PC-9 (cell line): ENCODE measurements at regions not wholly inside any gene's neighbourhood (a gene's known extent, or its start where the extent isn't known, plus 50 kb on each side); places are given as distances from the start of the nearest gene placed in this dataset.

ENCODE experiments used
- BruUV-seq: library from RNA; stranded (reverse); fragments of 400-500 nt; replicated peaks from 2 replicates; lab custom pipeline; 2021; lab: Mats Ljungman, UMichigan
- CTCF ChIA-PET: fragments of 300-600 bp; sonication (Branson Sonifier 250); formaldehyde crosslinking; loops from one replicate; lab custom pipeline; 2022; ENCODE audit warnings: antibody characterized with exemption; lab: Charles Lee
- POLR2A ChIA-PET: fragments of 300-600 bp; sonication (Branson Sonifier 250); formaldehyde crosslinking; loops from one replicate; lab custom pipeline; 2022; ENCODE audit warnings: antibody characterized with exemption; ENCODE audit not compliant: unreplicated experiment; lab: Charles Lee
- DNase-seq, 2 experiments: peaks; one replicate each; pipeline versions ENCODE4 v3.0.0 to v3.0.0-alpha.2; 2015 to 2022; ENCODE audit warnings: mixed read lengths in 1 of 2
- H2AFZ ChIP-seq: fragments of 200-600 bp; sonication (generic); 2 replicates; pipeline ENCODE4 v1.8.1; 2017; ENCODE audit warnings: antibody characterized with exemption
- H3F3A ChIP-seq: fragments of 200-600 bp; sonication (generic); 2 replicates; pipeline ENCODE4 v1.8.1; 2017; ENCODE audit warnings: antibody characterized with exemption, mild to moderate bottlenecking, low read depth; ENCODE audit not compliant: insufficient read depth
- H3K27ac ChIP-seq: fragments of 200-600 bp; sonication (generic); 2 replicates; pipeline ENCODE4 v1.6.1; 2016; ENCODE audit warnings: mixed run types
- H3K27me3 ChIP-seq: fragments of 200-600 bp; sonication (generic); 2 replicates; pipeline ENCODE4 v1.6.1; 2016; ENCODE audit warnings: low read depth, mixed run types; ENCODE audit not compliant: insufficient read depth
- H3K36me3 ChIP-seq: fragments of 200-600 bp; sonication (generic); 2 replicates; pipeline ENCODE4 v1.6.1; 2016; ENCODE audit warnings: low read depth, mixed run types
- H3K4me1 ChIP-seq: fragments of 200-600 bp; sonication (generic); replicated peaks from 2 replicates; pipeline ENCODE4 v1.6.1; 2016; ENCODE audit warnings: mixed run types; ENCODE audit not compliant: insufficient read depth
- H3K4me2 ChIP-seq: fragments of 200-600 bp; sonication (generic); 2 replicates; pipeline ENCODE4 v1.6.1; 2017; ENCODE audit warnings: mixed run types
- H3K4me3 ChIP-seq: fragments of 200-600 bp; sonication (generic); 2 replicates; pipeline ENCODE4 v1.6.1; 2016; ENCODE audit warnings: mixed run types
- H3K79me2 ChIP-seq: fragments of 200-600 bp; sonication (generic); 2 replicates; pipeline ENCODE4 v1.6.1; 2017; ENCODE audit warnings: low read depth, mixed run types
- H3K9me2 ChIP-seq: fragments of 200-600 bp; sonication (generic); 2 replicates; pipeline ENCODE4 v1.8.1; 2017; ENCODE audit warnings: mild to moderate bottlenecking; ENCODE audit not compliant: insufficient read depth
- H3K9me3 ChIP-seq: fragments of 200-600 bp; sonication (generic); 2 replicates; pipeline ENCODE4 v1.8.1; 2016; ENCODE audit warnings: low read depth; ENCODE audit not compliant: insufficient read depth
- H4K20me1 ChIP-seq: fragments of 200-600 bp; sonication (generic); 2 replicates; pipeline ENCODE4 v1.8.1; 2017; ENCODE audit not compliant: insufficient read depth
- CTCF ChIP-seq: fragments of 200-600 bp; sonication (generic); conservative IDR thresholded peaks from 2 replicates; pipeline ENCODE4 v1.6.1; 2017; ENCODE audit warnings: mixed run types, antibody characterized with exemption, mild to moderate bottlenecking, moderate library complexity
- EZH2 ChIP-seq: fragments of 200-600 bp; sonication (generic); IDR thresholded peaks from 2 replicates; pipeline ENCODE4 v1.8.0; 2017; ENCODE audit warnings: antibody characterized with exemption, low read depth
- intact Hi-C: fragments of 100-400 bp; cut with micrococcal nuclease; formaldehyde crosslinking; loops from one replicate; pipeline ENCODE4 v1.10.0; 2022; ENCODE audit not compliant: unreplicated experiment

DNA sequence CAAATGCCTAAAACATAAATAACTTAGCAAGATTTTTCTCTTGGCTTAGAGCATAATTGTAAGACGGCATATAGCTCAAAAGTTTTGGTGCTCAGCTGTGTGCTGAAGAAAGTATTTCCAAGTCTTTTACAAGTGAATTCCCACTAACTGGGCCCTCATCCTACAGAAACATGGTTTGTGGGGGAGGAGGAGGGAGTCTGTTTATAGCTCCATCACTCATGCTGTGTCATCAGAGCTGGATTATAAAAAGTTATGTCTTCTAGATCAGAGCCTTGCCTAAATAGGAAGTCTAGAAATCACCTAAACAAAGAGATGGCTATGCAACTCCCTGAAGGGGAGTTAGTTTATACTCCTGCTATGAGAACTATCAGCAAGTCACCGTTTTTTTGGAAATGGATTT is 65.9 kb upstream of the OTOGL start:
- intact Hi-C loops, result no loop called here
- CTCF ChIA-PET, result no interaction called here

DNA sequence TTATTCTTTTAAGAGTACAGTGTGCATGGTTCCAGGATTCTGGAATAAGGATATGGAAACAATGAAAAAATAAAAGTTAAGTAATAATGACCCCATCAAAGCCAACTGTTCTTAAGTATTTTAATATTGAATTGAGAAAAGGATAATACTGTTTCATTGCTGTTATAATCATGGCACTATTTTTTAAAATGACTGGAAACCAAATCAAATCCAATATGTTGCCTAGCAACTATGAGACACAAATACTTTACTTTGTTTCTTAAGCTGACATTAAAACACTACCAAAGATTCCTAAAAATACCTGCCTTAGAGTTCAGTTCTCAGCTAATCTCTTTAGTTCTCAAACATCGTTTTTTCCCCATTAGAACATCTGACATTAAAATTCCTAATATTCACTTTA is 66.4 kb upstream of the OTOGL start:
- no peaks in the 10 kb centered on the region for H3K36me3 ChIP-seq
- H3K4me3 ChIP-seq, result no peak overlapping the region
- no peak overlapping the region for H3K4me2 ChIP-seq
- no peaks in the 10 kb centered on the region for H3K4me1 ChIP-seq
- no peak overlapping the region for H2AFZ ChIP-seq
- no TSS peak for BruUV-seq
- CTCF ChIA-PET, result no interaction called here
- H3K9me3 ChIP-seq, result no peaks in the 10 kb centered on the region
- intact Hi-C loops, result no loop called here
- no peaks in the 10 kb centered on the region for H3K27me3 ChIP-seq
- no peak for DNase-seq
- no peaks in the 10 kb centered on the region for H4K20me1 ChIP-seq
- TF ChIP-seq EZH2 (no peak), CTCF (no peak)
- POLR2A ChIA-PET, result no interaction called here
- no peaks in the 10 kb centered on the region for H3F3A ChIP-seq
- H3K27ac ChIP-seq, result no peak overlapping the region
- no peaks in the 10 kb centered on the region; the same call in 1 of the 2 replicates for H3K9me2 ChIP-seq
- H3K79me2 ChIP-seq, result no peaks in the 10 kb centered on the region

More for the DNA sequence above, 65.9 kb upstream of the OTOGL start:
- BruUV-seq, result no TSS peak
- no peaks in the 10 kb centered on the region for H3K4me1 ChIP-seq
- no peak overlapping the region for H2AFZ ChIP-seq
- no peak for DNase-seq
- H3K9me3 ChIP-seq, result no peaks in the 10 kb centered on the region
- no peak overlapping the region for H3K4me3 ChIP-seq
- H3K4me2 ChIP-seq, result no peak overlapping the region
- no peaks in the 10 kb centered on the region for H3K36me3 ChIP-seq
- no peaks in the 10 kb centered on the region for H3K27me3 ChIP-seq
- H4K20me1 ChIP-seq, result no peaks in the 10 kb centered on the region
- POLR2A ChIA-PET, result no interaction called here
- no peak overlapping the region for H3K27ac ChIP-seq
- TF ChIP-seq EZH2, result no peak
- no peak for TF ChIP-seq CTCF
- H3F3A ChIP-seq, result no peaks in the 10 kb centered on the region
- H3K79me2 ChIP-seq, result no peaks in the 10 kb centered on the region
- H3K9me2 ChIP-seq, result no peaks in the 10 kb centered on the region; the same call in 1 of the 2 replicates

DNA sequence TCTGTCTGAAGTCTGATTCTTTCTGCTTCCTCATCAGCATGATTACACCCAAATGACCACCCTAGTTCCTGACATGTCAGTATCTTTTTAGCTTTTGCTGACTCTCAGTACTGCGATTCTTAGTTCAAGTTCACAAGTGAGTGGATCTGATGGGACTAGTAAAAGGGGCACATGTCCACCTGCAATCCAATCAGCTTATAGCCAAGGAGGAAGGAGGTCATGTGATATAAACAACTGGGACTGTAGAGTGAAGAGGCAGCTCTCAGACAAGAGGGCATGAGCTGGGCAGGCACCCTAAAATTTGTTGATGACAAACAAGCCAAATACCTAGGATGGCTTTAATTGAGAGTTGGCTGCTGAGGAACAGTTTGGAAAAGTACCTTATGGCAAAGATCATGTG is 68.1 kb upstream of the OTOGL start:
- POLR2A ChIA-PET, result interaction anchor here (0.6 kb wide), 1 partner anchor 652 kb away, joined by 7 read pairs; no protein-coding TSS in a partner anchor
- H3K27ac ChIP-seq, result no peak overlapping the region
- H4K20me1 ChIP-seq, result no peaks in the 10 kb centered on the region
- TF ChIP-seq CTCF (no peak), EZH2 (no peak)
- H3K4me1 ChIP-seq, result no peaks in the 10 kb centered on the region
- intact Hi-C loops, result no loop called here
- H3K9me2 ChIP-seq, result no peaks in the 10 kb centered on the region; the same call in 1 of the 2 replicates
- no TSS peak for BruUV-seq
- CTCF ChIA-PET, result no interaction called here
- H3K27me3 ChIP-seq, result no peaks in the 10 kb centered on the region
- DNase-seq, result no peak
- H3K4me2 ChIP-seq, result no peak overlapping the region
- no peaks in the 10 kb centered on the region for H3F3A ChIP-seq
- no peaks in the 10 kb centered on the region for H3K79me2 ChIP-seq
- H3K4me3 ChIP-seq, result no peak overlapping the region
- H3K9me3 ChIP-seq, result no peaks in the 10 kb centered on the region
- H3K36me3 ChIP-seq, result no peaks in the 10 kb centered on the region
- no peak overlapping the region for H2AFZ ChIP-seq
